CD4-positive, alpha-beta T cell (primary cell): ENCODE measurements at regions not wholly inside any gene's neighbourhood (a gene's known extent, or its start where the extent isn't known, plus 50 kb on each side); places are given as distances from the start of the nearest gene placed in this dataset.

Experiments used
- ATAC-seq: fragments of 200-7000 bp; cut with Tn5 transposase; one replicate; pipeline ENCODE4 v1.10.0; 2022; ENCODE audit warnings: mild to moderate bottlenecking; ENCODE audit not compliant: poor library complexity
- CTCF ChIA-PET: fragments of 350-600 bp; sonication (Branson Sonifier 250); formaldehyde crosslinking; loops from one replicate; lab custom pipeline; 2021; ENCODE audit warnings: antibody characterized with exemption, inconsistent platforms; lab: Charles Lee
- POLR2A ChIA-PET: fragments of 350-600 bp; sonication (Branson Sonifier 250); formaldehyde crosslinking; loops from one replicate; lab custom pipeline; 2021; ENCODE audit warnings: antibody characterized with exemption, inconsistent platforms; lab: Charles Lee
- DNase-seq, 14 experiments: peaks; one replicate each; pipeline ENCODE4 v3.0.0-alpha.2; 2013 to 2020; ENCODE audit warnings: mixed read lengths in 2 of 14
- H3K27ac ChIP-seq, 2 donors: one replicate each; pipeline versions ENCODE4 v1.5.1 to v1.7.0; 2013; ENCODE audit warnings: low read length in 2 of 2, low read depth in 1 of 2, mild to moderate bottlenecking in 1 of 2
- H3K27me3 ChIP-seq, 2 experiments: 1 replicate in 1 of 2; 2 replicates in 1 of 2; pipeline versions ENCODE4 v1.6.1 to v1.7.0; 2013; ENCODE audit warnings: low read length in 2 of 2, control low read depth in 1 of 2, mild to moderate bottlenecking in 1 of 2, moderate library complexity in 1 of 2; ENCODE audit not compliant: insufficient read depth in 2 of 2, control insufficient read depth in 1 of 2
- H3K36me3 ChIP-seq: one replicate; pipeline ENCODE4 v1.6.1; 2013; ENCODE audit warnings: low read length, control low read depth; ENCODE audit not compliant: insufficient read depth
- H3K4me1 ChIP-seq: one replicate; pipeline ENCODE4 v1.6.1; 2013; ENCODE audit warnings: low read length, control low read depth; ENCODE audit not compliant: insufficient read depth
- H3K4me3 ChIP-seq: one replicate; pipeline ENCODE4 v1.5.1; 2013; ENCODE audit warnings: mild to moderate bottlenecking, low read length, moderate library complexity
- H3K9me3 ChIP-seq, 2 experiments: 1 replicate in 1 of 2; 2 replicates in 1 of 2; pipeline versions ENCODE4 v1.6.1 to v1.7.0; 2013; ENCODE audit warnings: low read length in 2 of 2, mild to moderate bottlenecking in 2 of 2, control low read depth in 1 of 2, moderate library complexity in 1 of 2; ENCODE audit not compliant: control insufficient read depth in 1 of 2, insufficient read depth in 1 of 2
- H3K27ac Mint-ChIP-seq: one replicate; pipeline ENCODE4 v1.8.0; 2020; ENCODE audit warnings: mixed read lengths
- H3K27me3 Mint-ChIP-seq: one replicate; pipeline ENCODE4 v1.8.0; 2021; ENCODE audit warnings: mixed read lengths
- H3K36me3 Mint-ChIP-seq: one replicate; pipeline ENCODE4 v1.8.0; 2021; ENCODE audit warnings: low read depth, mixed read lengths
- H3K4me1 Mint-ChIP-seq: one replicate; pipeline ENCODE4 v1.8.0; 2021; ENCODE audit warnings: low read depth, mixed read lengths
- H3K4me3 Mint-ChIP-seq: one replicate; pipeline ENCODE4 v1.8.0; 2020; ENCODE audit warnings: mild to moderate bottlenecking, mixed read lengths
- H3K9me3 Mint-ChIP-seq: one replicate; pipeline ENCODE4 v1.8.0; 2020; ENCODE audit warnings: mixed read lengths
- intact Hi-C, 2 experiments: fragments of 100-400 bp; cut with DNase I in 1 of 2; cut with micrococcal nuclease in 1 of 2; formaldehyde crosslinking; loops; one replicate each; pipeline versions ENCODE4 v1.15.1 to v1.9.0; 2023 to 2025; cut with DNase I, micrococcal nuclease
- TF ChIP-seq, protein P1 (sequence below): fragments of 200-600 bp; IDR thresholded peaks from one replicate; pipeline ENCODE4 v1.8.0; 2022; ENCODE audit warnings: antibody characterized with exemption, mild to moderate bottlenecking

DNA sequence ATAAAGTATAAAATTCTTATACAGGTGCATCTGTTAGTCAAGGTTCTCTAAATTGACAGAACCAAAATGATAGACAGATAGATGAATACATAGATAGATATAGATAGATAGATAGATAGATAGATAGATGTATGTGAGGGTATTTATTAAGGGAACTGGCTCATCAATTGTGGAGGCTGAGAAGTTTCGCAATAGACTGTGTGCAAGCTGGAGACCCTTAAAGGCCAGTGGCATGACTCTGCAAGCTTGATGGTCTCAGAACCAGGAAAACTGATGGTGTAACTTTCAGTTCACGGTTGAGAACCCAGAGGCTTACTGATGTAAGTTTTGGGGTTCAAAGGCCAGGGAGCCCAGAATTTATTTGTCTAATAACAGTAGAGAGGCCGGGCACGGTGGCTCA lies 1123.7 kb upstream of the CADM2 start:
- no peaks in the 10 kb centered on the region for H3K4me1 ChIP-seq
- peaks cover 0 to 16% of the 10 kb centered on the region in 2 experiments for H3K9me3 ChIP-seq
- H3K4me3 ChIP-seq: no peak overlapping the region
- Mint-ChIP-seq H3K27ac (no peak overlapping the region), H3K4me1 (no peaks in the 10 kb centered on the region), H3K4me3 (no peak overlapping the region), H3K27me3 (no peaks in the 10 kb centered on the region), H3K36me3 (no peaks in the 10 kb centered on the region), H3K9me3 (peaks cover 8% of the 10 kb centered on the region)
- no peak overlapping the region for H3K27ac ChIP-seq
- POLR2A ChIA-PET: no interaction called here
- DNase-seq (no peak), ATAC-seq (no peak)
- TF ChIP-seq, protein P1, sequence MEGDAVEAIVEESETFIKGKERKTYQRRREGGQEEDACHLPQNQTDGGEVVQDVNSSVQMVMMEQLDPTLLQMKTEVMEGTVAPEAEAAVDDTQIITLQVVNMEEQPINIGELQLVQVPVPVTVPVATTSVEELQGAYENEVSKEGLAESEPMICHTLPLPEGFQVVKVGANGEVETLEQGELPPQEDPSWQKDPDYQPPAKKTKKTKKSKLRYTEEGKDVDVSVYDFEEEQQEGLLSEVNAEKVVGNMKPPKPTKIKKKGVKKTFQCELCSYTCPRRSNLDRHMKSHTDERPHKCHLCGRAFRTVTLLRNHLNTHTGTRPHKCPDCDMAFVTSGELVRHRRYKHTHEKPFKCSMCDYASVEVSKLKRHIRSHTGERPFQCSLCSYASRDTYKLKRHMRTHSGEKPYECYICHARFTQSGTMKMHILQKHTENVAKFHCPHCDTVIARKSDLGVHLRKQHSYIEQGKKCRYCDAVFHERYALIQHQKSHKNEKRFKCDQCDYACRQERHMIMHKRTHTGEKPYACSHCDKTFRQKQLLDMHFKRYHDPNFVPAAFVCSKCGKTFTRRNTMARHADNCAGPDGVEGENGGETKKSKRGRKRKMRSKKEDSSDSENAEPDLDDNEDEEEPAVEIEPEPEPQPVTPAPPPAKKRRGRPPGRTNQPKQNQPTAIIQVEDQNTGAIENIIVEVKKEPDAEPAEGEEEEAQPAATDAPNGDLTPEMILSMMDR: no peak
- intact Hi-C loops: no loop called here
- H3K36me3 ChIP-seq: no peaks in the 10 kb centered on the region
- CTCF ChIA-PET: no interaction called here
- H3K27me3 ChIP-seq: no peaks in the 10 kb centered on the region

DNA sequence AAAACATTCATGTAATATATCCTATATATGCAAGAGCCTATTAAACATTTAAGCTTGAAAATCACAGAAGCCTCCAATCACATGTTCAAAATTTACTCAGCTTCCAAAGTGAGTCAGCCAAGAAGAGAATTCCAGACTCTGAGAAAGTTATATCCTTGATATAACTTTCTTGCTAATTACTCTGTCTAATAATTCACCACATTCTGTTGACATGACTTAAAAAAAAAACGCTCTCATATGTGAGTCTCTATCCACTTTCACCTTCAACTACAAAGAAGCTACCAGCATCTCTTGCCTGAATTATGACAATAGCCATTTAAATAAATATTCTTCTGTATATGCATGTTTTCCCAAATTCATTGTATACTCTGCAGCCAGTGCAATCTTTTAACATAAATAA lies 1116.3 kb upstream of the CADM2 start:
- Mint-ChIP-seq H3K4me3 (no peak overlapping the region), H3K36me3 (no peaks in the 10 kb centered on the region), H3K27me3 (no peaks in the 10 kb centered on the region), H3K27ac (no peak overlapping the region), H3K9me3 (peaks cover 7% of the 10 kb centered on the region), H3K4me1 (no peaks in the 10 kb centered on the region)
- Histone ChIP-seq H3K27me3 (no peaks in the 10 kb centered on the region), H3K4me3 (no peak overlapping the region), H3K27ac (no peak overlapping the region), H3K36me3 (no peaks in the 10 kb centered on the region), H3K9me3 (peaks cover 0 to 11% of the 10 kb centered on the region in 2 experiments), H3K4me1 (no peaks in the 10 kb centered on the region)
- CTCF ChIA-PET: no interaction called here
- DNase-seq: no peak
- ATAC-seq: no peak
- intact Hi-C loops: no loop called here
- TF ChIP-seq, protein P1: no peak
- POLR2A ChIA-PET: interaction anchor here (1.2 kb wide), 1 partner anchor 15 kb away, joined by 3 read pairs; no protein-coding TSS in a partner anchor

DNA sequence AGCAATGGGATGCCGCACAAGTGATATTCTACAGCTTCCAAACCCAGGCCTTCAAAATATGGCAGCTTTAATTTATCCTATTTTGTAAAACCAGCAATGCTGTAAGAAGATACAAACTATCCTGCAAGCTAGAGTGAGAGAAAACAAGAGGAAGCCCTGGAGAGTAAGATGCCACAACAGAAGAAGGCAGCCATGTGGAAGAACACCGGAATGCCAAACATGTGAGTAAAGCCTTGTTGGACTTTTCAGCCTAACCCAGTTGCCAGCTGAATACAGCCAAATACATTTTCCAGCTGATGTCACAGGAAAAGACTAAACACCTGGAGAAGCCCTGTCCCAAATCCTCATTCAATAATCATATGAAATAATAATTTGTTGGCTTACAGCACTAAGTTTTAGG lies 1115.1 kb upstream of the CADM2 start:
- H3K36me3 Mint-ChIP-seq: no peaks in the 10 kb centered on the region
- ChIA-PET POLR2A (interaction anchor here (1.2 kb wide), 1 partner anchor 16 kb away, joined by 3 read pairs; no protein-coding TSS in a partner anchor), CTCF (no interaction called here)
- Histone ChIP-seq H3K27ac (no peak overlapping the region), H3K4me3 (no peak overlapping the region), H3K36me3 (no peaks in the 10 kb centered on the region), H3K27me3 (no peaks in the 10 kb centered on the region), H3K4me1 (no peaks in the 10 kb centered on the region), H3K9me3 (peaks cover 0 to 11% of the 10 kb centered on the region in 2 experiments)
- H3K27me3 Mint-ChIP-seq: no peaks in the 10 kb centered on the region
- H3K27ac Mint-ChIP-seq: no peak overlapping the region
- TF ChIP-seq, protein P1: no peak
- H3K4me1 Mint-ChIP-seq: no peaks in the 10 kb centered on the region
- peaks cover 7% of the 10 kb centered on the region for H3K9me3 Mint-ChIP-seq
- ATAC-seq (no peak), DNase-seq (no peak)
- intact Hi-C loops: no loop called here
- no peak overlapping the region for H3K4me3 Mint-ChIP-seq
